ENCODE measurements at regions not wholly inside any gene's neighbourhood (a gene's known extent, or its start where the extent isn't known, plus 50 kb on each side); places are given as distances from the start of the nearest gene placed in this dataset.
A peak's percentile ranks its signal among the peaks of the same experiment; 100 is the strongest.

DNA sequence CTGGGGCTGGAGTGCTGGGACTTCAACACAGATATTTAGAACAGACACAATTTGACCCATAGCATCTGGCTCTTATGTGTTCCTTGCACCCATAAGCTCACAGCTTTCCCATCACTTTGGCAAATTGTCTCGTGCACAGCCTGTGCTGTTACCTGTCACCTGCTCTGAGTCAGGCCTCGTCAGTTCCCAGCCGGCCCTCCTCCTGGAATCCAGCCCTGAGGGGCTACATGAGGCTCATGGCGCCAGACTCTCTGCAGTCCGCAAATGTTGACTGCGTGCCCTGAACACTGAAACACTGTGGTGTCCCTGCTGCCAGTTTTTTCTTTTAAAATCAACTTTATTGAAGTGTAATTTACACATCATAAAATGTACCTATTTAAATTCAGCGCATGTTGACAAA is 65.4 kb upstream of the BZW1 start:
- DNase-seq (no peak), ATAC-seq (replicated peaks) (no peak)
- Mint-ChIP-seq H3K4me3 (no peak overlapping the region), H3K27me3 (no peaks in the 10 kb centered on the region), H3K9me3 (no peaks in the 10 kb centered on the region), H3K27ac (no peak overlapping the region), H3K4me1 (peaks cover 0 to 3% of the 10 kb centered on the region in 2 donors), H3K36me3 (no peaks in the 10 kb centered on the region)

- Mint-ChIP-seq H3K36me3 (no peaks in the 10 kb centered on the region), H3K27ac (no peak overlapping the region), H3K9me3 (no peaks in the 10 kb centered on the region), H3K27me3 (peaks cover 0 to 4% of the 10 kb centered on the region in 2 donors), H3K4me3 (no peak overlapping the region), H3K4me1 (peaks cover 0 to 3% of the 10 kb centered on the region in 2 donors)
- DNase-seq (no peak), ATAC-seq (replicated peaks) (no peak)
Measured at GRCh38 chr2:200747668-200748618, 63.8 kb upstream of the BZW1 start.

- Mint-ChIP-seq H3K4me3 (no peak overlapping the region), H3K27me3 (peaks cover 0 to 4% of the 10 kb centered on the region in 2 donors), H3K9me3 (no peaks in the 10 kb centered on the region), H3K27ac (no peak overlapping the region), H3K36me3 (no peaks in the 10 kb centered on the region), H3K4me1 (peaks cover 0 to 3% of the 10 kb centered on the region in 2 donors)
- no peak for DNase-seq
- ATAC-seq (replicated peaks) = no peak
Measured at GRCh38 chr2:200748779-200749178, 62.9 kb upstream of the BZW1 start.

- ATAC-seq (replicated peaks) (peak in 1 of 2 donors; percentile 29), DNase-seq (no peak)
- Mint-ChIP-seq H3K36me3 (no peaks in the 10 kb centered on the region), H3K27me3 (peaks cover 0 to 4% of the 10 kb centered on the region in 2 donors), H3K27ac (no peak overlapping the region), H3K9me3 (no peaks in the 10 kb centered on the region), H3K4me3 (no peak overlapping the region), H3K4me1 (peaks cover 0 to 3% of the 10 kb centered on the region in 2 donors)
Measured at GRCh38 chr2:200749631-200750322, 61.9 kb upstream of the BZW1 start.

GRCh38 chr2:200750323-200750910 is 61.3 kb upstream of the BZW1 start:
- H3K36me3 Mint-ChIP-seq = no peaks in the 10 kb centered on the region
- H3K4me3 Mint-ChIP-seq = no peak overlapping the region
- H3K27ac Mint-ChIP-seq = no peak overlapping the region
- no peaks in the 10 kb centered on the region for H3K9me3 Mint-ChIP-seq
- H3K4me1 Mint-ChIP-seq = peaks cover 0 to 3% of the 10 kb centered on the region in 2 donors
- DNase-seq = no peak
- ATAC-seq (replicated peaks) = no peak
- H3K27me3 Mint-ChIP-seq = peaks cover 0 to 4% of the 10 kb centered on the region in 2 donors

- H3K27ac Mint-ChIP-seq = no peak overlapping the region
- DNase-seq (no peak), ATAC-seq (replicated peaks) (no peak)
- no peaks in the 10 kb centered on the region for H3K36me3 Mint-ChIP-seq
- H3K27me3 Mint-ChIP-seq = peaks cover 0 to 4% of the 10 kb centered on the region in 2 donors
- no peak overlapping the region for H3K4me3 Mint-ChIP-seq
- peaks cover 0 to 3% of the 10 kb centered on the region in 2 donors for H3K4me1 Mint-ChIP-seq
- no peaks in the 10 kb centered on the region for H3K9me3 Mint-ChIP-seq
Measured at GRCh38 chr2:200751786-200752185, 59.9 kb upstream of the BZW1 start.

DNA sequence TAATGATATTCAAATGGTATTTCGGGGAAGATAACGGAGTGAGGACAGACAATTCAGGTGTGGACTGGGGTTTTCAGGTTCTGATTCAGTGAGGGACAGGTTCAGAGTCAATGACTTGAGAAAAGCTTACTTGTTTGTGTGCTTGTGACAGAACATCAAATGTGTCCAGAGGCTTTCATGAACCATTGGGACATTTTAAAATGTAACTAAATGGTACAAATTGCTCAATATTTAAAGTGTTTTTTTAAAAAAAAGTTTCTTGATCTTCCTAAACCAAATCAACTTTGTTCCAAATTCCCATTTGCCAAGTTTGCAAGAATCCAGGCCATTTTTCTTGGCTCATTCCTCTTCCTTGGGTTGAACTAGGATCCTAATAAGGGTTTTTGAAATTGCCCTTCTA is 59.4 kb upstream of the BZW1 start:
- Mint-ChIP-seq H3K4me3 (no peak overlapping the region), H3K9me3 (no peaks in the 10 kb centered on the region), H3K4me1 (peaks cover 0 to 3% of the 10 kb centered on the region in 2 donors), H3K27ac (no peak overlapping the region), H3K36me3 (no peaks in the 10 kb centered on the region), H3K27me3 (peaks cover 0 to 4% of the 10 kb centered on the region in 2 donors)
- ATAC-seq (replicated peaks) (no peak), DNase-seq (no peak)

GRCh38 chr2:200752835-200753234 is 58.9 kb upstream of the BZW1 start:
- Mint-ChIP-seq H3K27ac (no peak overlapping the region), H3K4me3 (no peak overlapping the region), H3K4me1 (peaks cover 0 to 3% of the 10 kb centered on the region in 2 donors), H3K36me3 (no peaks in the 10 kb centered on the region), H3K9me3 (no peaks in the 10 kb centered on the region), H3K27me3 (peaks cover 0 to 4% of the 10 kb centered on the region in 2 donors)
- ATAC-seq (replicated peaks) (no peak), DNase-seq (no peak)

DNA sequence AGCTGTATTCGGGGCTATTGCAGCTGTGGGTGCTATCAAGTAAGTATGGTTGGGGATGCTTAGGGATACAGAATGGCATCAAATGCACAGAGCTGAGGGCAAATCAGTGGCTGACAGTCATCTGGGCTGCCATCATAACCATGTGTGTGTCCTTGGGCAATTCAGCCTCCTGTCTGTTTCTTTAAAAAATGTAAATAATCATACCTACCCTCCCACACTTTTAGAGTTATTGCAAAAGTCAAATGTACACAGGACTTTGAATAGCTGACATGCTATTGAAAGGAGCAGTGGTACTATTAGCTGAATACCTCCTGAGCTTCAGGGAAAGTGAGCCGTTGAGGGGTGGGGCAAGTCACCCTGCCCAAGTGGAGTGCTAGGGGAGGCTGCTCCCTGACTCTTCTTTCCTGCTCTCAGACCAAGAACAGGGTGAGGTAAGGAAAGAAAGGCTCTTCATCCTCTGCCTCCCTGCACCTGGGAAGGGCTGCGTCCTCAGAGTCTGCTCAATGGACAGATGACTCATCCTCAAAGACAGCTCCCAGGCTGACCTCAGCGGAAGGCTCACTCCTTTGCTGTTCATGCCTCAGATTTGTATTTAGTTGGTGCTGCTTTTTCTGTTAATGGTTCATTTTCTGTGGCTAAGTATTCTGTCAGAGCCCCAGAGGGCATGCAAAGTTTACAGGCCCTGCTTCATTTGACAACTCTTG is 54.9 kb upstream of the BZW1 start:
- peaks cover 0 to 4% of the 10 kb centered on the region in 2 donors for H3K27me3 Mint-ChIP-seq
- DNase-seq (no peak), ATAC-seq (replicated peaks) (no peak)
- no peak overlapping the region for H3K27ac Mint-ChIP-seq
- H3K9me3 Mint-ChIP-seq = no peaks in the 10 kb centered on the region
- H3K4me1 Mint-ChIP-seq = no peaks in the 10 kb centered on the region
- no peaks in the 10 kb centered on the region for H3K36me3 Mint-ChIP-seq
- H3K4me3 Mint-ChIP-seq = no peak overlapping the region

- no peaks in the 10 kb centered on the region for H3K4me1 Mint-ChIP-seq
- H3K27ac Mint-ChIP-seq = no peak overlapping the region
- ATAC-seq (replicated peaks) (no peak), DNase-seq (no peak)
- H3K4me3 Mint-ChIP-seq = no peak overlapping the region
- no peaks in the 10 kb centered on the region for H3K36me3 Mint-ChIP-seq
- H3K9me3 Mint-ChIP-seq = no peaks in the 10 kb centered on the region
- H3K27me3 Mint-ChIP-seq = no peaks in the 10 kb centered on the region
Measured at GRCh38 chr2:200757399-200757798, 54.3 kb upstream of the BZW1 start.

- no peak overlapping the region for H3K27ac Mint-ChIP-seq
- no peak overlapping the region for H3K4me3 Mint-ChIP-seq
- no peaks in the 10 kb centered on the region for H3K4me1 Mint-ChIP-seq
- H3K9me3 Mint-ChIP-seq = no peaks in the 10 kb centered on the region
- DNase-seq (no peak), ATAC-seq (replicated peaks) (no peak)
- H3K27me3 Mint-ChIP-seq = no peaks in the 10 kb centered on the region
- no peaks in the 10 kb centered on the region for H3K36me3 Mint-ChIP-seq
Measured at GRCh38 chr2:200758341-200758740, 53.4 kb upstream of the BZW1 start.

DNA sequence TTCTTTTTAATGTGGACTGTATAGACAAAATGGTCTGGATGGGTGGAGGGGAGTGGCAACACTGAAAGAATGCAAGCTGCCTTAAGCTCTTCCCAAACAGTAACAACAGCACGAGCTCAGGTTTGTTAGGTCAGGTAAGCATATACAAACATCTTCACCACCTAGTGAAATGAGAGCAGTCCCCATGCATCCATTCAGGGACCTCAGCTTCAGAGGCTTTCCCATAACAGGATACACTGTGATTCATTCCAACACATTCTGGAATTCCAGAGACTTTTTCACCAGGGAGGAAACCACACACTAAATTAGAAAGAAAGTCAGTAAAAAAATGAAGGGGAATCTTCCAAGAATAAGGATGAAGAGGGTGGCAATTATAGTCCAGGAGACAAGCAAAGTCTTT is 50.4 kb upstream of the BZW1 start:
- no peaks in the 10 kb centered on the region for H3K36me3 Mint-ChIP-seq
- no peak overlapping the region for H3K4me3 Mint-ChIP-seq
- no peaks in the 10 kb centered on the region for H3K9me3 Mint-ChIP-seq
- H3K27me3 Mint-ChIP-seq = no peaks in the 10 kb centered on the region
- ATAC-seq (replicated peaks) (no peak), DNase-seq (no peak)
- H3K4me1 Mint-ChIP-seq = no peaks in the 10 kb centered on the region
- H3K27ac Mint-ChIP-seq = no peak overlapping the region
